Breast epithelium (tissue), 3 donors: ENCODE measurements at regions not wholly inside any gene's neighbourhood (a gene's known extent, or its start where the extent isn't known, plus 50 kb on each side); places are given as distances from the start of the nearest gene placed in this dataset.

Experiments used
- CTCF ChIP-seq, 3 donors: fragments of 450-650 bp; IDR thresholded peaks; one replicate each; pipeline ENCODE4 v1.5.1; 2016 to 2017; ENCODE audit warnings: antibody characterized with exemption in 3 of 3, mild to moderate bottlenecking in 3 of 3, moderate library complexity in 3 of 3
- POLR2A ChIP-seq: fragments of 450-650 bp; IDR thresholded peaks from one replicate; pipeline ENCODE4 v1.6.1; 2016; ENCODE audit warnings: antibody characterized with exemption, mild to moderate bottlenecking, moderate library complexity
- POLR2AphosphoS5 ChIP-seq, 3 donors: sonication (generic); formaldehyde crosslinking; IDR thresholded peaks; one replicate each; pipeline ENCODE4 v1.6.1; 2017; ENCODE audit warnings: antibody characterized with exemption in 3 of 3

- TF ChIP-seq CTCF (IDR thresholded peaks at IDR 0.05) (no peak), POLR2AphosphoS5 (IDR thresholded peaks at IDR 0.05) (no peak), POLR2A (no peak)
Measured at GRCh38 chr21:28635541-28635940, 357.1 kb downstream of the LTN1 start.
